ENCODE measurements at regions not wholly inside any gene's neighbourhood (a gene's known extent, or its start where the extent isn't known, plus 50 kb on each side); places are given as distances from the start of the nearest gene placed in this dataset.
"Not testable (repeated sequence)": the region's sequence is repeated elsewhere in the genome, so short reads cannot be mapped to it uniquely, and the experiment has no call there.

- DNase-seq: no peak
- Histone ChIP-seq H3K4me1 (no peaks in the 10 kb centered on the region), H3K27me3 (ENCODE audit: insufficient read depth in 3 of 3, low read length in 2 of 3) (no peaks in the 10 kb centered on the region), H3K4me3 (no peak overlapping the region), H3K9me3 (no peaks in the 10 kb centered on the region), H3K36me3 (ENCODE audit: insufficient read depth in 1 of 2, low read depth in 1 of 2) (peaks cover 0 to 31% of the 10 kb centered on the region in 2 donors), H3K27ac (peak overlapping the region; percentile 36)
- ATAC-seq: peak in 1 of 4 donors; percentile 22
- TF ChIP-seq CTCF (IDR thresholded peaks at IDR 0.05): no peak
- WGBS, 3 donors: 74 to 79% (median 75%) methylated on average over 11 of the region's 11 CpGs
- intact Hi-C loops (cut with DNase I): no loop called here
Measured at GRCh38 chr20:19875376-19876221, 117.5 kb downstream of the RIN2 start.

- DNase-seq (no peak), ATAC-seq (no peak)
- H3K36me3 ChIP-seq (ENCODE audit: insufficient read depth in 1 of 2, low read depth in 1 of 2): peaks cover 0 to 18% of the 10 kb centered on the region in 2 donors
- no peaks in the 10 kb centered on the region for H3K27me3 ChIP-seq (ENCODE audit: insufficient read depth in 3 of 3, low read length in 2 of 3)
- H3K27ac ChIP-seq: no peak overlapping the region
- no peak overlapping the region for H3K4me3 ChIP-seq
- no peaks in the 10 kb centered on the region for H3K4me1 ChIP-seq
- TF ChIP-seq CTCF (IDR thresholded peaks at IDR 0.05): no peak
- H3K9me3 ChIP-seq: no peaks in the 10 kb centered on the region
- intact Hi-C loops (cut with DNase I): no loop called here
- WGBS, 3 donors: 88 to 93% (median 89%) methylated on average over 5 of the region's 5 CpGs
Measured at GRCh38 chr20:19876828-19877460, 118.9 kb downstream of the RIN2 start.

GRCh38 chr20:19879874-19880255, 121.8 kb downstream of the RIN2 start:
- not testable (repeated sequence) for H3K36me3 ChIP-seq (ENCODE audit: insufficient read depth in 1 of 2, low read depth in 1 of 2); DNase-seq; ATAC-seq; H3K4me1 ChIP-seq; H3K27me3 ChIP-seq (ENCODE audit: insufficient read depth in 3 of 3, low read length in 2 of 3); H3K9me3 ChIP-seq; H3K4me3 ChIP-seq; H3K27ac ChIP-seq
- intact Hi-C loops (cut with DNase I): loop anchor here (10.0 kb wide), 2 partner anchors 115 to 185 kb away; no protein-coding TSS in a partner anchor
- 95 to 98% (median 95%) methylated on average over 4 of the region's 4 CpGs for WGBS, 3 donors

- DNase-seq: no peak
- Histone ChIP-seq H3K4me3 (no peak overlapping the region), H3K27me3 (ENCODE audit: insufficient read depth in 3 of 3, low read length in 2 of 3) (no peaks in the 10 kb centered on the region), H3K4me1 (peaks cover 9% of the 10 kb centered on the region), H3K27ac (no peak overlapping the region), H3K36me3 (ENCODE audit: insufficient read depth in 1 of 2, low read depth in 1 of 2) (peaks cover 0 to 4% of the 10 kb centered on the region in 2 donors), H3K9me3 (no peaks in the 10 kb centered on the region)
- no peak for TF ChIP-seq CTCF (IDR thresholded peaks at IDR 0.05)
- intact Hi-C loops (cut with DNase I): loop anchor here (10.0 kb wide), 2 partner anchors 114 to 186 kb away; no protein-coding TSS in a partner anchor
- 93 to 94% (median 94%) methylated on average over 10 of the region's 10 CpGs for WGBS, 3 donors
- no peak for ATAC-seq
Measured at GRCh38 chr20:19880256-19881079, 122.4 kb downstream of the RIN2 start.

All from psoas muscle (tissue), 7 donors.